HepG2 (cell line): ENCODE measurements at regions not wholly inside any gene's neighbourhood (a gene's known extent, or its start where the extent isn't known, plus 50 kb on each side); places are given as distances from the start of the nearest gene placed in this dataset.

Source experiments
- DZIP1 ChIP-seq: sonication (generic); formaldehyde crosslinking; IDR thresholded peaks from 2 replicates; pipeline ENCODE4 v1.5.0; 2020; ENCODE audit warnings: mild to moderate bottlenecking, missing genetic modification reagents
- EEA1 ChIP-seq: sonication (generic); formaldehyde crosslinking; IDR thresholded peaks from 2 replicates; pipeline ENCODE4 v1.5.1; 2020; ENCODE audit warnings: mild to moderate bottlenecking, missing genetic modification reagents, borderline replicate concordance
- HOXA5 ChIP-seq: sonication (generic); formaldehyde crosslinking; IDR thresholded peaks from 2 replicates; pipeline ENCODE4 v1.4.0; 2020; ENCODE audit warnings: missing genetic modification reagents
- PAX8 ChIP-seq: sonication (generic); formaldehyde crosslinking; IDR thresholded peaks from 2 replicates; pipeline ENCODE4 v1.8.0; 2022; ENCODE audit warnings: mild to moderate bottlenecking, missing genetic modification reagents, borderline replicate concordance
- PITX1 ChIP-seq: sonication (generic); formaldehyde crosslinking; IDR thresholded peaks from 2 replicates; pipeline ENCODE4 v1.5.1; 2020; ENCODE audit warnings: mild to moderate bottlenecking, missing genetic modification reagents
- PPARG ChIP-seq: conservative IDR thresholded peaks from 2 replicates; pipeline ENCODE4 v1.6.1; 2016; ENCODE audit warnings: missing biosample characterization, missing genetic modification reagents
- TFDP2 ChIP-seq: sonication (generic); formaldehyde crosslinking; IDR thresholded peaks from 2 replicates; pipeline ENCODE4 v1.4.0; 2020; ENCODE audit warnings: missing genetic modification reagents
- THAP11 ChIP-seq: IDR thresholded peaks from 2 replicates; pipeline ENCODE4 v1.6.1; 2016; ENCODE audit warnings: missing biosample characterization, missing genetic modification reagents
- ZMAT3 ChIP-seq: sonication (generic); formaldehyde crosslinking; conservative IDR thresholded peaks from 2 replicates; pipeline ENCODE4 v1.7.0; 2021; ENCODE audit warnings: missing genetic modification reagents
- ZNF230 ChIP-seq: sonication (generic); formaldehyde crosslinking; IDR thresholded peaks from 2 replicates; pipeline ENCODE4 v1.4.0; 2020; ENCODE audit warnings: mild to moderate bottlenecking, missing genetic modification reagents
- ZNF367 ChIP-seq: sonication (generic); formaldehyde crosslinking; IDR thresholded peaks from 2 replicates; pipeline ENCODE4 v1.4.0; 2020; ENCODE audit warnings: missing genetic modification reagents, borderline replicate concordance
- ZNF512B ChIP-seq: sonication (generic); formaldehyde crosslinking; IDR thresholded peaks from 2 replicates; pipeline ENCODE4 v1.5.1; 2020; ENCODE audit warnings: missing genetic modification reagents, mild to moderate bottlenecking, borderline replicate concordance
- ZNF619 ChIP-seq: sonication (generic); formaldehyde crosslinking; IDR thresholded peaks from 2 replicates; pipeline ENCODE4 v1.4.0; 2020; ENCODE audit warnings: mild to moderate bottlenecking, missing genetic modification reagents
- ZNF878 ChIP-seq: sonication (generic); formaldehyde crosslinking; IDR thresholded peaks from 2 replicates; pipeline ENCODE4 v1.8.1; 2023; ENCODE audit warnings: mild to moderate bottlenecking, missing genetic modification reagents, moderate library complexity
- ZUFSP ChIP-seq: sonication (generic); formaldehyde crosslinking; IDR thresholded peaks from 2 replicates; pipeline ENCODE4 v1.9.0; 2021; ENCODE audit warnings: missing genetic modification reagents, mild to moderate bottlenecking, borderline replicate concordance
- TF ChIP-seq, protein P1 (sequence below): sonication (generic); formaldehyde crosslinking; IDR thresholded peaks from 2 replicates; pipeline ENCODE4 v1.8.1; 2023; ENCODE audit warnings: missing genetic modification reagents, mild to moderate bottlenecking, borderline replicate concordance

- peak; percentile 49; the same call in 1 of the 2 replicates for TF ChIP-seq ZNF512B (CRISPR knock-in tag)
- TF ChIP-seq ZMAT3 (CRISPR knock-in tag): peak; percentile 53; the same call in 1 of the 2 replicates
- TF ChIP-seq THAP11 (CRISPR knock-in tag): peak; percentile 61
- TF ChIP-seq TFDP2 (CRISPR knock-in tag): 0 out of 2 replicates have a peak, but pooled peaks have one; percentile 49
- TF ChIP-seq ZNF230: peak; percentile 90; the same call in 1 of the 2 replicates
- peak; percentile 76 for TF ChIP-seq ZNF878 (CRISPR knock-in tag)
- 0 out of 2 replicates have a peak, but pooled peaks have one; percentile 32 for TF ChIP-seq EEA1 (CRISPR knock-in tag)
- 0 out of 2 replicates have a peak, but pooled peaks have one; percentile 35 for TF ChIP-seq PAX8 (CRISPR knock-in tag)
- TF ChIP-seq DZIP1: 0 out of 2 replicates have a peak, but pooled peaks have one; percentile 51
- no peak for TF ChIP-seq HOXA5
- no peak for TF ChIP-seq ZUFSP (CRISPR knock-in tag)
- no peak for TF ChIP-seq ZNF367 (CRISPR knock-in tag)
- peak; percentile 70; the same call in 1 of the 2 replicates for TF ChIP-seq ZNF619
- TF ChIP-seq, protein P1, sequence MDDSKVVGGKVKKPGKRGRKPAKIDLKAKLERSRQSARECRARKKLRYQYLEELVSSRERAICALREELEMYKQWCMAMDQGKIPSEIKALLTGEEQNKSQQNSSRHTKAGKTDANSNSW (CRISPR knock-in tag): no peak
- 0 out of 2 replicates have a peak, but pooled peaks have one; percentile 48 for TF ChIP-seq PITX1 (CRISPR knock-in tag)
- TF ChIP-seq PPARG (CRISPR knock-in tag): no peak
Measured at GRCh38 chr16:10308305-10309193, 77.3 kb upstream of the ATF7IP2 start (continued).
